Activated CD8-positive, alpha-beta T cell treated with anti-CD3 and anti-CD28 coated beads for 36 hours (primary cell): ENCODE measurements at regions not wholly inside any gene's neighbourhood (a gene's known extent, or its start where the extent isn't known, plus 50 kb on each side); places are given as distances from the start of the nearest gene placed in this dataset.

ENCODE experiments used
- ATAC-seq: fragments of 200-7000 bp; cut with Tn5 transposase; one replicate; pipeline ENCODE4 v1.10.0; 2021; ENCODE audit warnings: mild to moderate bottlenecking, moderate library complexity
- CTCF ChIA-PET: fragments of 350-600 bp; sonication (Branson Sonifier 250); formaldehyde crosslinking; loops from one replicate; lab custom pipeline; 2021; ENCODE audit warnings: antibody characterized with exemption; lab: Charles Lee
- POLR2A ChIA-PET: fragments of 350-600 bp; sonication (Branson Sonifier 250); formaldehyde crosslinking; loops from one replicate; lab custom pipeline; 2021; ENCODE audit warnings: antibody characterized with exemption; lab: Charles Lee
- DNase-seq: peaks from one replicate; pipeline ENCODE4 v3.0.0-alpha.2; 2020
- H3K27ac Mint-ChIP-seq: one replicate; pipeline ENCODE4 v1.8.0; 2021; ENCODE audit warnings: mild to moderate bottlenecking, mixed read lengths
- H3K27me3 Mint-ChIP-seq: one replicate; pipeline ENCODE4 v1.8.0; 2021; ENCODE audit warnings: mixed read lengths
- H3K36me3 Mint-ChIP-seq: one replicate; pipeline ENCODE4 v1.8.0; 2021; ENCODE audit warnings: low read depth, mixed read lengths
- H3K4me1 Mint-ChIP-seq: one replicate; pipeline ENCODE4 v1.8.0; 2021; ENCODE audit warnings: low read depth, mixed read lengths
- H3K4me3 Mint-ChIP-seq: one replicate; pipeline ENCODE4 v1.8.0; 2021; ENCODE audit warnings: mild to moderate bottlenecking, moderate library complexity, mixed read lengths
- H3K9me3 Mint-ChIP-seq: one replicate; pipeline ENCODE4 v1.8.0; 2021; ENCODE audit warnings: mixed read lengths
- intact Hi-C: fragments of 100-400 bp; cut with micrococcal nuclease; formaldehyde crosslinking; loops from one replicate; pipeline ENCODE4 v1.10.0; 2022
- TF ChIP-seq, protein P1 (sequence below): fragments of 200-600 bp; IDR thresholded peaks from one replicate; pipeline ENCODE4 v1.8.0; 2022; ENCODE audit warnings: antibody characterized with exemption, mild to moderate bottlenecking

DNA sequence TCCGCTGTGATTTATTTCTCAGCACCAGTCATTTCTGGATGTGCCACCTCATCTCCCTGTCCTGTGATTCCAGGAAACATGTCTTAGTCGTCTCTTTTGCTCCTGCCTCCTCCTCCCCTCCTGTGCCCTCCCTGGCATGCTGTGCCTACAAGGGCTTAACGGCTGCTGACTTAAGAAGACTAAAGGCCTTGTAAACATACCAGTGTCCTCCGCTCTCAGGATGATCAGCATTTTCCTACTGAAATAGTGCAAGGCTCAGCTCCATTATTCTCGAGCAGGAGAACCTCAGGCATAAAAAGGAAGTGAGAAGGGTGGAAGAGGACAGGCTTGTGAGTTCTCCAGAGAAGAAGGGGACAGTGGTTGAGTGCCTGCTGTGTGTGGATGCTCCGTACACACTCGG, 61.6 kb upstream of the RUNX3 start:
- intact Hi-C loops, result loop anchor here (5.0 kb wide), 2 partner anchors 34 to 41 kb away; no protein-coding TSS in a partner anchor
- peak; percentile 70 for DNase-seq

DNA sequence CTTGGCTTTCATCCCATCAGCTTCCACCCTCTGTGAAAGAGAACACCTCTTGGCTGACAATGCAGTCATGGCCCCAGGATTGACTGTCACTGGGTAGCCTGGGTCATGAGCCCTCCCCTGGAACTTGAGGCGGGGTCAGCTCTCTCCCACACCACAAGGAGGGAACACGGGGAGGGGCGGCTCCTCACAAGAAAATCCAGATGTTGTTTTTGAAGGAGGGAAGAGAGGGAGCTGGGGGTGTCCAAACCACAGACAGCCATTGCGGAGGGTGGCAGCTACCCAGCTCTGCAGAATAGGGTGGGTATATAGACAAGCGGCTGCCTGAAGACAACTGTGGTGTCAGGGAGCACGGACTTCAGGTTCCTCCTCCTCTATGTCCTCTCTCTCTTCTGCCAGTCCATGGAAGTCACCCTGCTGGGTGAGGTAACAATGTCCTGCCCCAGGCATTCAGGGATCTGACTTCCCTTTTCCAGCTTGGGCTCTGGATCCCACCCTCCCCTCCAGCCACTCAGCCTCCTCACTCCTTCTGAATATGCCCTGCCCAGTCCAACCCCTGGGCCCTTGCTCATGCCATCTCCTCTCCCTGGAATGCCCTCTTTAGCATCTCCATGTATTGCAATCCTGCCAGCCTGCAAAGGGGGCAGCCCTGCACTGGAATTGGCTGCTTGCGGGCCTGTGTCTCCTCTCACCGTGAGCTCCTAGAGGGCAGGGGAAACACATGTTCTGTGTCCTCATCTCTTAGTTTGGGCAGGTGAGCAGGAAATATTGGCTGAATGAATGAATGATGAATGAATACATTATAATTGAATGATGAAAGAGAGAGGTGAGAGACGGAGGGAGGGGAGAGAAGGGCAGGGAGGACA, 60.9 kb upstream of the RUNX3 start:
- peaks cover 95% of the 10 kb centered on the region for H3K4me1 Mint-ChIP-seq
- DNase-seq, result peak; percentile 59

More for the DNA sequence above, 61.6 kb upstream of the RUNX3 start:
- peak; percentile 45 for ATAC-seq
- TF ChIP-seq, protein P1, sequence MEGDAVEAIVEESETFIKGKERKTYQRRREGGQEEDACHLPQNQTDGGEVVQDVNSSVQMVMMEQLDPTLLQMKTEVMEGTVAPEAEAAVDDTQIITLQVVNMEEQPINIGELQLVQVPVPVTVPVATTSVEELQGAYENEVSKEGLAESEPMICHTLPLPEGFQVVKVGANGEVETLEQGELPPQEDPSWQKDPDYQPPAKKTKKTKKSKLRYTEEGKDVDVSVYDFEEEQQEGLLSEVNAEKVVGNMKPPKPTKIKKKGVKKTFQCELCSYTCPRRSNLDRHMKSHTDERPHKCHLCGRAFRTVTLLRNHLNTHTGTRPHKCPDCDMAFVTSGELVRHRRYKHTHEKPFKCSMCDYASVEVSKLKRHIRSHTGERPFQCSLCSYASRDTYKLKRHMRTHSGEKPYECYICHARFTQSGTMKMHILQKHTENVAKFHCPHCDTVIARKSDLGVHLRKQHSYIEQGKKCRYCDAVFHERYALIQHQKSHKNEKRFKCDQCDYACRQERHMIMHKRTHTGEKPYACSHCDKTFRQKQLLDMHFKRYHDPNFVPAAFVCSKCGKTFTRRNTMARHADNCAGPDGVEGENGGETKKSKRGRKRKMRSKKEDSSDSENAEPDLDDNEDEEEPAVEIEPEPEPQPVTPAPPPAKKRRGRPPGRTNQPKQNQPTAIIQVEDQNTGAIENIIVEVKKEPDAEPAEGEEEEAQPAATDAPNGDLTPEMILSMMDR, result no peak
- H3K4me3 Mint-ChIP-seq, result peak overlapping the region; percentile 69
- peak overlapping the region; percentile 97 for H3K27ac Mint-ChIP-seq
- H3K36me3 Mint-ChIP-seq, result peaks cover 38% of the 10 kb centered on the region
- no peaks in the 10 kb centered on the region for H3K27me3 Mint-ChIP-seq
- H3K9me3 Mint-ChIP-seq, result peaks cover 3% of the 10 kb centered on the region
- ChIA-PET CTCF (interaction anchor here (1.0 to 3.9 kb wide), 11 partner anchors 13 to 77 kb away, joined by 3 to 28 read pairs (median 5); no protein-coding TSS in a partner anchor), POLR2A (interaction anchor here (1.1 to 13.9 kb wide), 12 partner anchors 9 to 109 kb away, joined by 3 to 157 read pairs (median 15); no protein-coding TSS in a partner anchor)
- peaks cover 95% of the 10 kb centered on the region for H3K4me1 Mint-ChIP-seq

DNA sequence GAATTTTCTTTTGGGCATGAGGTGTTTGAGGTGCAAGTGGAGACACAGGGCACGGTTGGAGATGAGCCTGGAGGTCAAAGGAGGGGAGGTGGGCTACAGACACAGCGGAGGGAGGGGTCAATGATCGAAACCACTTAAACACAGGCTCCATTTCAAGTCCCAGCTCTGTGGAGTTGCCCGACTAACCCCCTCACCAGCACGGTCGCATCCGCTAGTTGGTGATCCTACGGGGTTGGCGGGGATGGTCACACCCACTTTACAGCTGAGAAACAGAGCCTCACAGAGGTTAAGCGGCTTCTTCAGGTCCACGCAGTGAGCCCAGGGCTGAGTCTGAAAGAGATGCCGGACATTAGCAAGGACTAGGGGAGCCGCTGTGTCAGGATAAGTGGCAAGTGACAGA, 60.1 kb upstream of the RUNX3 start:
- Mint-ChIP-seq H3K4me1 (peaks cover 95% of the 10 kb centered on the region), H3K27ac (peak overlapping the region; percentile 97)
- intact Hi-C loops, result loop anchor here (5.0 kb wide), 2 partner anchors 33 to 42 kb away; no protein-coding TSS in a partner anchor

More for the DNA sequence above, 60.9 kb upstream of the RUNX3 start:
- TF ChIP-seq, protein P1, result no peak
- POLR2A ChIA-PET, result interaction anchor here (0.9 to 13.9 kb wide), 14 partner anchors 9 to 109 kb away, joined by 3 to 157 read pairs (median 8); no protein-coding TSS in a partner anchor
- CTCF ChIA-PET, result interaction anchor here (0.8 to 3.9 kb wide), 18 partner anchors 9 to 111 kb away, joined by 3 to 28 read pairs (median 4); no protein-coding TSS in a partner anchor
- intact Hi-C loops, result loop anchor here (5.0 kb wide), 2 partner anchors 34 to 41 kb away; no protein-coding TSS in a partner anchor
- ATAC-seq, result peak; percentile 29
- Mint-ChIP-seq H3K9me3 (peaks cover 3% of the 10 kb centered on the region), H3K4me3 (peak overlapping the region; percentile 69), H3K27ac (peak overlapping the region; percentile 97), H3K27me3 (no peaks in the 10 kb centered on the region), H3K36me3 (peaks cover 31% of the 10 kb centered on the region)

DNA sequence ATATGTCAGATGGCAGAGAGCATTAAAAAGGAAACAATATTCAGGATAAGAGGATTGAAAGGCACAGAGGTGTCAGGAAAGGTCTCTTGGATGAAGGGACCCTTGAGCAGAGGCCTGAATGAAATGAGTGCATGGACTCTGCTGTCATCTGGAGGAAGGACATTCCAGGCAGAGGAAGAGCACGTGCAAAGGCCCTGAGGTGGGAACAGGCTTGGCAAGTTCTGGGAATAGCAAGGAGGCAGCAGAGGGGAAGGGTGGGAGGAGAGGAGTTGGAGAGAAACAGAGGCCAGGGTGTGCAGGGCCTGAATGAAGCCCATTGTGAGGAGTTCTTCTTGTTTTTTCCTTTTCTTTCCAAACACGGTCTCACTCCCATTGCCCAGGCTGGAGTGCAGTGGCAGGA, 59.0 kb upstream of the RUNX3 start:
- peaks cover 95% of the 10 kb centered on the region for H3K4me1 Mint-ChIP-seq
- H3K27ac Mint-ChIP-seq, result peak overlapping the region; percentile 82
- intact Hi-C loops, result no loop called here
- no peak overlapping the region for H3K4me3 Mint-ChIP-seq
- H3K9me3 Mint-ChIP-seq, result peaks cover 3% of the 10 kb centered on the region
- DNase-seq, result no peak
- no peaks in the 10 kb centered on the region for H3K27me3 Mint-ChIP-seq
- POLR2A ChIA-PET, result interaction anchor here (1.5 to 13.9 kb wide), 5 partner anchors 15 to 44 kb away, joined by 5 to 157 read pairs (median 8); no protein-coding TSS in a partner anchor
- no peak for ATAC-seq
- TF ChIP-seq, protein P1, result no peak
- CTCF ChIA-PET, result interaction anchor here (1.1 to 3.9 kb wide), 3 partner anchors 34 to 48 kb away, joined by 3 to 28 read pairs (median 22); no protein-coding TSS in a partner anchor
- peaks cover 29% of the 10 kb centered on the region for H3K36me3 Mint-ChIP-seq

More for the DNA sequence above, 60.1 kb upstream of the RUNX3 start:
- Mint-ChIP-seq H3K9me3 (peaks cover 3% of the 10 kb centered on the region), H3K27me3 (no peaks in the 10 kb centered on the region), H3K4me3 (peak overlapping the region; percentile 58), H3K36me3 (peaks cover 29% of the 10 kb centered on the region)
- no peak for ATAC-seq
- DNase-seq, result peak; percentile 64
- TF ChIP-seq, protein P1, result no peak
- ChIA-PET POLR2A (interaction anchor here (0.9 to 13.9 kb wide), 11 partner anchors 8 to 64 kb away, joined by 3 to 157 read pairs (median 22); no protein-coding TSS in a partner anchor), CTCF (interaction anchor here (0.9 to 3.9 kb wide), 11 partner anchors 8 to 47 kb away, joined by 3 to 28 read pairs (median 6); no protein-coding TSS in a partner anchor)
